ENCODE measurements at regions not wholly inside any gene's neighbourhood (a gene's known extent, or its start where the extent isn't known, plus 50 kb on each side); places are given as distances from the start of the nearest gene placed in this dataset.

DNA sequence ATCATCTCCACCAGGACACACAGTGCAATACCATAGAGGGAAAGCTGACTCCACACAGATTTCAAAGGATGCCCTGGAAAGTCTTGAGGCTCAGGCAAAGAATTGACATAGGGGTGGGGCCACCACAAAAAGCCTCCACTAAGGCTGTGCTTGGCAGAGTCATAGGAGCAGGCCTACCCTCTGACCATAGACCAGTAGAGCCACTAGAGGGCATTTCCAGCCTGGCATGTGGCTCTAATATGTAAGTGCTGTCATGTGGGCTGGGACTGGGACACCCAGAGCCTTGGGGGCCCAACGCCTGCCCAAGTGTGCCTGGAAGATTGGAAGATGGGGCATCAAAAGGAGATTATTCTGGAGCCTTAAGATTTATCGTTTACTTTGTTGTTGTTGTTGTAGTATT is 726.0 kb downstream of the DNAH5 start:
- Histone ChIP-seq H4K20me1 (replicated peaks in 1 of 2; ENCODE audit: control insufficient read depth in 1 of 2, insufficient read depth in 2 of 2, low read length in 2 of 2) (no peaks in the 10 kb centered on the region), H3K4me3 (ENCODE audit: extremely low read depth in 1 of 4, insufficient read depth in 2 of 4, low read depth in 3 of 4, low read length in 4 of 4) (no peak overlapping the region), H2AFZ (ENCODE audit: low read length) (no peak overlapping the region), H3K79me2 (ENCODE audit: control insufficient read depth in 1 of 2, insufficient read depth in 2 of 2, low read length in 2 of 2) (no peaks in the 10 kb centered on the region), H3K18ac (ENCODE audit: extremely low read depth, low read length) (no peak overlapping the region), H3K27ac (ENCODE audit: low read depth, low read length) (no peak overlapping the region), H3K56ac (replicated peaks; ENCODE audit: insufficient read length, low read depth, low read length) (no peak overlapping the region), H2AK5ac (ENCODE audit: low read depth, low read length) (peak overlapping the region; percentile 72; the same call in 1 of the 2 replicates), H3K79me1 (ENCODE audit: low read depth, low read length) (no peaks in the 10 kb centered on the region), H4K5ac (ENCODE audit: insufficient read length, low read depth, low read length) (no peak overlapping the region), H2BK12ac (ENCODE audit: low read depth, low read length) (no peak overlapping the region), H3K23ac (ENCODE audit: insufficient read length) (no peak overlapping the region), H2BK15ac (ENCODE audit: low read length) (no peak overlapping the region), H3K9ac (replicated peaks in 1 of 4; ENCODE audit: extremely low read depth in 1 of 4, low read depth in 3 of 4, low read length in 3 of 4) (no peak overlapping the region), H2BK5ac (ENCODE audit: low read depth, low read length) (no peak overlapping the region), H3K14ac (ENCODE audit: insufficient read length) (no peak overlapping the region), H4K91ac (replicated peaks; ENCODE audit: insufficient read length, low read length) (no peak overlapping the region), H2BK120ac (replicated peaks; ENCODE audit: low read depth, low read length) (no peak overlapping the region), H2BK20ac (ENCODE audit: low read length) (no peak overlapping the region), H3K36me3 (ENCODE audit: control insufficient read depth in 2 of 4, insufficient read depth in 4 of 4, low read length in 3 of 4) (no peaks in the 10 kb centered on the region), H3K4me1 (replicated peaks in 1 of 4; ENCODE audit: control insufficient read depth in 3 of 4, insufficient read depth in 4 of 4, low read length in 3 of 4) (no peaks in the 10 kb centered on the region), H4K8ac (ENCODE audit: extremely low read depth, insufficient read depth, low read length) (no peak overlapping the region), H3K9me3 (ENCODE audit: insufficient read depth in 2 of 2, low read depth in 1 of 2, low read length in 1 of 2) (no peaks in the 10 kb centered on the region), H3K27me3 (replicated peaks in 1 of 4; ENCODE audit: control insufficient read depth in 3 of 4, extremely low read depth in 1 of 4, insufficient read depth in 3 of 4, low read length in 3 of 4) (no peaks in the 10 kb centered on the region), H3K4me2 (ENCODE audit: insufficient read depth in 1 of 2, low read depth in 2 of 2, low read length in 2 of 2) (no peak overlapping the region), H3K23me2 (ENCODE audit: low read depth, low read length) (no peaks in the 10 kb centered on the region), H3K4ac (replicated peaks; ENCODE audit: insufficient read length, low read depth, low read length) (no peak overlapping the region)
- WGBS, 2 experiments (ENCODE audit: extremely low coverage in 1 of 2, insufficient coverage in 1 of 2, insufficient read length in 1 of 2, insufficient replicate concordance in 2 of 2, low coverage in 1 of 2, low lambda C conversion rate in 2 of 2, missing lambda C conversion rate in 1 of 2): 82% methylated on average over 2 of the region's 2 CpGs; no CpG with 5 or more reads in 1 of the 2 experiments
- FAIRE-seq (no peak), DNase-seq (ENCODE audit: low read depth in 1 of 2, low spot score in 2 of 2) (peak in 1 of 2 experiments; percentile 5)
- TF ChIP-seq KDM5A (IDR thresholded peaks at IDR 0.05; ENCODE audit: low read length) (no peak), CBX8 (IDR thresholded peaks at IDR 0.05; ENCODE audit: borderline replicate concordance, low read depth, low read length) (no peak), MAX (IDR thresholded peaks at IDR 0.05) (peak; percentile 27; the same call in 1 of the 2 replicates), CTCF (IDR thresholded peaks at IDR 0.05; ENCODE audit: control extremely low read depth in 1 of 3, insufficient read depth in 1 of 3, low read depth in 1 of 3, low read length in 3 of 3) (peak; percentile 30 to 70 (median 56)), RAD21 (IDR thresholded peaks at IDR 0.05 in 1 of 2, conservative IDR thresholded peaks at IDR 0.05 in 1 of 2; ENCODE audit: low read depth in 2 of 2, low read length in 2 of 2) (peak; percentile 71 to 78), CBX5 (IDR thresholded peaks at IDR 0.05; ENCODE audit: low read depth, low read length) (no peak), SUZ12 (IDR thresholded peaks at IDR 0.05; ENCODE audit: low read length) (no peak), SRF (IDR thresholded peaks at IDR 0.05; ENCODE audit: low read depth, low read length) (no peak), CHD2 (IDR thresholded peaks at IDR 0.05; ENCODE audit: low read length) (no peak), CTBP2 (IDR thresholded peaks at IDR 0.05; ENCODE audit: borderline replicate concordance, insufficient read depth, insufficient read length, low read length) (no peak), RXRA (IDR thresholded peaks at IDR 0.05; ENCODE audit: insufficient read depth, low read depth, low read length) (no peak)
- ChIA-PET CTCF (ENCODE audit: partially characterized antibody) (interaction anchor here (0.8 to 3.3 kb wide), 4 partner anchors 9 to 261 kb away, joined by 3 to 19 read pairs (median 3); no protein-coding TSS in a partner anchor), POLR2A (ENCODE audit: partially characterized antibody) (no interaction called here)

Measured in H1 (cell line).